ENCODE measurements at regions not wholly inside any gene's neighbourhood (a gene's known extent, or its start where the extent isn't known, plus 50 kb on each side); places are given as distances from the start of the nearest gene placed in this dataset.

DNA sequence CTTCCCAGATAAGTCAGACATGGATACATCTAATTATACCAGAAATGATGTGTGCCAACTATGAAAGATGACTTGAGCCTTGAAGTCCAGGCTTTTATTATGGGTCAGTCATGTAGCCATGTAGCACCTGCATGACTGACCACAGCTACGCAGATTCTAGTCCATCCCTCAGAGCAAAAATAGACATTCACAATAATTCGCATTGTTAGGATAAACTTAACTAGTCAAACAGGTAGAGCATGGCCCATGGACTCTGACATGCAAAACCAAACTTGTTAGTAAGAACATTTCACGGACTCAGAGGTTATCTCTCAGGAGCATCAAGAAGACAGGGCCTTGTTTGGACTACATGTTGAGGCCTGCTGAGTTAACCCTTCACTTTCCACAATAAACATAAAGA lies 132.6 kb downstream of the PWWP3B start:
- TF ChIP-seq ZFX (IDR thresholded peaks at IDR 0.05; ENCODE audit: borderline replicate concordance) (no peak), CTCF (IDR thresholded peaks at IDR 0.05) (no peak)
- H3K27ac ChIP-seq = no peak overlapping the region

DNA sequence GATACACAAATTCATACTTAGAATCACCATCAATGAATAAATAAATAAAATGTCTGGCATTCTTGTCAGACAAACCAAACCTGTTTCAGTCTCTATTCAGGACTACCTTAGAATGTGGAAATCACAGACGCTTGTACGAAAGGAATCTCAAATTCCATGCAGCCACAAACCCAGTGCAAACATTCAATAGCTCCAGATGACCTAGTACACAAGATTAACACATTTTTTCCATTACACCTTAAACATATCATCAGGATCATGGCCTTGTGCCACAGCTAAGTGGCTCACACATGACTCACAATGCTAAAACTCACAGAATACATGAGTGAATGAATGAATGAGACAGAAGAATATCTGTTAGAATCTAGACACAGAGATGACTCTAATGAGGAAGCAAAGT lies 134.2 kb downstream of the PWWP3B start:
- no peak for TF ChIP-seq ZFX (IDR thresholded peaks at IDR 0.05; ENCODE audit: borderline replicate concordance)
- no peak for TF ChIP-seq CTCF (IDR thresholded peaks at IDR 0.05)
- no peak overlapping the region for H3K27ac ChIP-seq

DNA sequence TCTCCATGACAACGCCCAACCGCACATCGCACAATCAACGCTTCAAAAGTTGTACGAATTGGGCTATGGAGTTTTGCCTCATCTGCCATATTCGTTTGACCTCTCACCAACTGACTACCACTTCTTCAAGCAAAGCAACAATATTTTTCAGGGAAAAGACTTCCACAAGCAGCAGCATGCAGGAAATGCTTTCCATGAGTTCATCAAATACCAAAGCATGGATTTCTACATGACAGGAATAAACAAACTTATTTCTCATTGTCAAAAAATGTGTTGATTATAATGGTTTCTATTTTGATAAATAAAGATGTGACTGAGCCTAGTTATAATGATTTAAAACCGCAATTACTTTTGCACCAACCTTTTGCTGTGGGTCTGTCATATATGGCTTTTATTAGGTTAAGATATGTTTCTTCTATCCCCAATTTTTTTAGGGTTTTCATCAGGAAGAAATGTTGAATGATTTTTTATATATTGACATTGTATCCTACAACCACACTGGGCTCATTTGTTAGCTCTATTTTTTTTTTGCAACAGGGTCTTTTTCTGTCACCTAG lies 138.4 kb downstream of the PWWP3B start:
- no peak for TF ChIP-seq ZFX (IDR thresholded peaks at IDR 0.05; ENCODE audit: borderline replicate concordance)
- no peak for TF ChIP-seq CTCF (IDR thresholded peaks at IDR 0.05)
- H3K27ac ChIP-seq = no peak overlapping the region

GRCh38 chrX:106323357-106323756 lies 155.3 kb downstream of the PWWP3B start:
- TF ChIP-seq CTCF (IDR thresholded peaks at IDR 0.05) (no peak), ZFX (IDR thresholded peaks at IDR 0.05; ENCODE audit: borderline replicate concordance) (no peak)
- H3K27ac ChIP-seq = no peak overlapping the region

DNA sequence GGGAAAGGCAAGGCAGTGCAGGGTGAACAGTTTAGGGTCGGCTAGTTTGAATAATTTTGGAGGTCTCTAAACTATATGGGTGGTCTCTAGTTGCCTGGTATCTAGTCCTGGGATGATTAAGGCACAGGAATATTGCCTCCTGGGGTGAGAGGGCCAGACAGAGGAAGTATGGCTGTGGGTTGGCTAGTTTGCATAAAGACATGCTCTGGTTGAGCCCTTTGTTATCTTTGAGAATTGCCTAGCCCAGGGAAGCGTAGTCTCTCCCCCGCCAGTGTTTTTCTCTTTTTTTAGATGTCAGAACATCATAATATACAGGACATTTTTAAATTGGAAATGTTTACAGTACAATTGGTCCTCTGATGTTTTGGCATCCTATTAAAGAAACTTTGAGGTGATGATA lies 163.5 kb downstream of the PWWP3B start:
- H3K27ac ChIP-seq = no peak overlapping the region
- no peak for TF ChIP-seq CTCF (IDR thresholded peaks at IDR 0.05)
- no peak for TF ChIP-seq ZFX (IDR thresholded peaks at IDR 0.05; ENCODE audit: borderline replicate concordance)

DNA sequence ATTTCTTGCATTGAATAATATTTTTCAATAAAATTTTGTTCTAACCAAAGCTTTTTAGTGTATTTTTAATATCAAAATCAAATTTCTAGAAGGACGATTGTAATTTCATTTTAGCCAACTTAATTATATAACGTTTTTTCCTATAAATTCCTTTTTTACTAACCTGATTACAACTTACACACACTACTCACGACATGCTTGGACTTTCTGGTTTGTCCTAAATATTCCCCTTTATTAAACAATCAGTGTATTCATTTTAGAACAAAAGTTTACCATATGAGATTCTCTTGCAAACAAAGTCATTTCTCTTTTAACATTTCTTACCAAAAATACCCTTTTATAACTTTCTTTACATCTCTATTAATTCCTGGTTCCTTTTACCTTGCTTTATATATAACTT lies 173.7 kb downstream of the PWWP3B start:
- TF ChIP-seq CTCF (IDR thresholded peaks at IDR 0.05) (no peak), ZFX (IDR thresholded peaks at IDR 0.05; ENCODE audit: borderline replicate concordance) (no peak)
- H3K27ac ChIP-seq = no peak overlapping the region

DNA sequence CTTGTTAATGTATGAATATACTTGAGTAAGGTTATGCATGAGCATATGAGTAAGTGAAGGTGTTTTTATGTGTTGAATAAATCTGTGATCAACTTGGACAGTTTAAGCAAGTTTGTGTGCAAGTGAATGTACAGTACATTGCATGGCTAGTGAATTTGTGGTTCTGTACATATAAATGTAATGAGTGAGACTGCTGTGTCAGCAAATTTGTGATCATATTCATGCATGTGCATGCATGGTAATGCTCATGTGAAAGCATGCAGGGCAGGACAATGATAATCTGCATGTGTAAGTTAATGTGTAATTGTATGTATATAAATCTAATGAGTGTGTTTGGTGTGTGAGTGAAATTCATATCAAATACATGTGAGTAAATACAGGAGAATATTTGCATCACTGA lies 188.5 kb downstream of the PWWP3B start:
- TF ChIP-seq ZFX (IDR thresholded peaks at IDR 0.05; ENCODE audit: borderline replicate concordance) (no peak), CTCF (IDR thresholded peaks at IDR 0.05) (no peak)
- no peak overlapping the region for H3K27ac ChIP-seq

All from 22Rv1 (cell line).